A673 (cell line): ENCODE measurements at regions not wholly inside any gene's neighbourhood (a gene's known extent, or its start where the extent isn't known, plus 50 kb on each side); places are given as distances from the start of the nearest gene placed in this dataset.

ENCODE experiments used
- BruUV-seq: library from RNA; stranded (reverse); fragments of 400-500 nt; replicated peaks from 2 replicates; lab custom pipeline; 2021; lab: Mats Ljungman, UMichigan
- CTCF ChIA-PET: fragments of 300-600 bp; sonication (Branson Sonifier 250); formaldehyde crosslinking; loops from one replicate; lab custom pipeline; 2022; ENCODE audit warnings: antibody characterized with exemption; lab: Charles Lee
- POLR2A ChIA-PET: fragments of 300-600 bp; sonication (Branson Sonifier 250); formaldehyde crosslinking; loops from one replicate; lab custom pipeline; 2022; ENCODE audit warnings: antibody characterized with exemption; ENCODE audit not compliant: low non-redundant PET; lab: Charles Lee
- DNase-seq: peaks from one replicate; pipeline ENCODE4 v3.0.0-alpha.2; 2015; ENCODE audit warnings: low spot score
- H3K27ac ChIP-seq: fragments of 200-600 bp; sonication (generic); 2 replicates; pipeline ENCODE4 v1.5.1; 2016; ENCODE audit warnings: mixed run types, low read depth, mild to moderate bottlenecking, mixed read lengths, antibody characterized with exemption, low read length; ENCODE audit not compliant: poor library complexity, severe bottlenecking
- H3K27me3 ChIP-seq: fragments of 200-600 bp; sonication (generic); replicated peaks from 2 replicates; pipeline ENCODE4 v1.6.1; 2017; ENCODE audit warnings: mixed run types, low read depth, mild to moderate bottlenecking, mixed read lengths, antibody characterized with exemption, low read length; ENCODE audit not compliant: insufficient read depth, poor library complexity
- H3K36me3 ChIP-seq: fragments of 200-600 bp; sonication (generic); 2 replicates; pipeline ENCODE4 v1.6.1; 2016; ENCODE audit warnings: mixed run types, mild to moderate bottlenecking, mixed read lengths, antibody characterized with exemption, low read length; ENCODE audit not compliant: insufficient read depth, poor library complexity, severe bottlenecking
- H3K4me1 ChIP-seq: fragments of 200-600 bp; sonication (generic); 2 replicates; pipeline ENCODE4 v1.6.1; 2017; ENCODE audit warnings: mixed run types, mild to moderate bottlenecking, mixed read lengths, antibody characterized with exemption, low read length; ENCODE audit not compliant: insufficient read depth, poor library complexity, severe bottlenecking
- H3K4me3 ChIP-seq: fragments of 200-600 bp; sonication (generic); 2 replicates; pipeline ENCODE4 v1.5.1; 2016; ENCODE audit warnings: low read depth, mixed run types, mild to moderate bottlenecking, mixed read lengths, low read length; ENCODE audit not compliant: poor library complexity, severe bottlenecking
- H3K9me3 ChIP-seq: fragments of 200-600 bp; sonication (generic); 2 replicates; pipeline ENCODE4 v1.6.1; 2016; ENCODE audit warnings: mixed run types, low read depth, mild to moderate bottlenecking, mixed read lengths, antibody characterized with exemption, low read length; ENCODE audit not compliant: poor library complexity, severe bottlenecking
- EZH2 ChIP-seq: fragments of 200-600 bp; sonication (generic); IDR thresholded peaks from 2 replicates; pipeline ENCODE4 v1.6.1; 2017; ENCODE audit warnings: borderline replicate concordance, low read depth, mild to moderate bottlenecking, mixed read lengths, antibody characterized with exemption, low read length; ENCODE audit not compliant: poor library complexity, severe bottlenecking
- intact Hi-C: fragments of 100-400 bp; cut with micrococcal nuclease; formaldehyde crosslinking; loops from one replicate; pipeline ENCODE4 v1.10.0; 2022; ENCODE audit not compliant: unreplicated experiment
- TF ChIP-seq, protein P1 (sequence below): fragments of 300-800, 200-600 bp; sonication (generic); conservative IDR thresholded peaks from 2 replicates; pipeline ENCODE4 v1.5.1; 2017; ENCODE audit warnings: low read depth, mild to moderate bottlenecking, antibody characterized with exemption, low read length, moderate library complexity, mixed read lengths

DNA sequence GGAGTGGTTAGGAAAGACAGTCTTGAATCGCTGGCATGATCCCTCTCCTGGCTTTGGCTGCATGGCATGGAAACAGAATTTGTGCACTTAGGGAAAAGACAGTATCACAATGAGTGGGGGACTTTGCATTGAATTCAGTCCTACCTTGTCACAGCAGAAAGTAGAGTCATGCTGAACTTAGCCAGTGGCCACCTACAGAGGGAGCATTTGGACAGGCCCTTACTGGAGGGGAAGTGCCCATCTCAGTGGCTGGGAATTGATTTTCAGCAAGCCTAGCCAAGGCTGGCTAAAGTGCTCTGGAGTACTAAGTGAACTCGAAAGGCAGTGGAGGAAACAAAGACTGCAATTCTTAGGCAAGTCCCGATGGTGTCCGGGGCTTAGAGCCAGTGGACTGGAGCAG lies 364.3 kb upstream of the TOM1L1 start:
- Histone ChIP-seq H3K4me1 (no peaks in the 10 kb centered on the region), H3K9me3 (no peaks in the 10 kb centered on the region), H3K4me3 (no peak overlapping the region), H3K27me3 (no peaks in the 10 kb centered on the region), H3K27ac (no peak overlapping the region), H3K36me3 (no peaks in the 10 kb centered on the region)
- DNase-seq = no peak
- TF ChIP-seq, protein P1, sequence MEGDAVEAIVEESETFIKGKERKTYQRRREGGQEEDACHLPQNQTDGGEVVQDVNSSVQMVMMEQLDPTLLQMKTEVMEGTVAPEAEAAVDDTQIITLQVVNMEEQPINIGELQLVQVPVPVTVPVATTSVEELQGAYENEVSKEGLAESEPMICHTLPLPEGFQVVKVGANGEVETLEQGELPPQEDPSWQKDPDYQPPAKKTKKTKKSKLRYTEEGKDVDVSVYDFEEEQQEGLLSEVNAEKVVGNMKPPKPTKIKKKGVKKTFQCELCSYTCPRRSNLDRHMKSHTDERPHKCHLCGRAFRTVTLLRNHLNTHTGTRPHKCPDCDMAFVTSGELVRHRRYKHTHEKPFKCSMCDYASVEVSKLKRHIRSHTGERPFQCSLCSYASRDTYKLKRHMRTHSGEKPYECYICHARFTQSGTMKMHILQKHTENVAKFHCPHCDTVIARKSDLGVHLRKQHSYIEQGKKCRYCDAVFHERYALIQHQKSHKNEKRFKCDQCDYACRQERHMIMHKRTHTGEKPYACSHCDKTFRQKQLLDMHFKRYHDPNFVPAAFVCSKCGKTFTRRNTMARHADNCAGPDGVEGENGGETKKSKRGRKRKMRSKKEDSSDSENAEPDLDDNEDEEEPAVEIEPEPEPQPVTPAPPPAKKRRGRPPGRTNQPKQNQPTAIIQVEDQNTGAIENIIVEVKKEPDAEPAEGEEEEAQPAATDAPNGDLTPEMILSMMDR = no peak
- no peak for TF ChIP-seq EZH2
- no TSS peak for BruUV-seq
- CTCF ChIA-PET = no interaction called here
- POLR2A ChIA-PET = no interaction called here
- intact Hi-C loops = no loop called here

DNA sequence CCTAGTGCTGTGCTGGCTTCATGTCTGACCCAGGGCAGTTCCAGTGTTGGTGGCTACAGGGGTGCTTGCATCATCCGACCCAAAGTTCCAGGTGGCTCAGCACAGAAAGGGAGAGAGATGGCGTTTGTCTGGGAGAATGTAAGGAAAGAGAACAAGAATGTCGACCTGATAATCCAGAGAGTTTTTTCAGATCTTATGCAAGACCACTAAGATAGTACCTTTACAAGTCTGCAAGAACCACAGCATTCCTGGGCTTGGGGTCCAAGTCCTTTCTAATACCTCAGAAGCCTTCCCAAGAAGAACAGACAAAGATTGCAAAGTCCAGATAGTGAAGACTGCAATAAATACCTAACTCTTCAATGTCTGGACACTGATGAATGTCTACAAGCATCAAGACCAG lies 363.0 kb upstream of the TOM1L1 start:
- ChIA-PET CTCF (no interaction called here), POLR2A (no interaction called here)
- H3K9me3 ChIP-seq = no peaks in the 10 kb centered on the region
- intact Hi-C loops = no loop called here
- H3K27ac ChIP-seq = no peak overlapping the region
- DNase-seq = no peak
- no peak overlapping the region for H3K4me3 ChIP-seq
- H3K27me3 ChIP-seq = no peaks in the 10 kb centered on the region
- TF ChIP-seq EZH2 = no peak
- TF ChIP-seq, protein P1 = no peak
- H3K36me3 ChIP-seq = no peaks in the 10 kb centered on the region
- BruUV-seq = no TSS peak
- no peaks in the 10 kb centered on the region for H3K4me1 ChIP-seq

DNA sequence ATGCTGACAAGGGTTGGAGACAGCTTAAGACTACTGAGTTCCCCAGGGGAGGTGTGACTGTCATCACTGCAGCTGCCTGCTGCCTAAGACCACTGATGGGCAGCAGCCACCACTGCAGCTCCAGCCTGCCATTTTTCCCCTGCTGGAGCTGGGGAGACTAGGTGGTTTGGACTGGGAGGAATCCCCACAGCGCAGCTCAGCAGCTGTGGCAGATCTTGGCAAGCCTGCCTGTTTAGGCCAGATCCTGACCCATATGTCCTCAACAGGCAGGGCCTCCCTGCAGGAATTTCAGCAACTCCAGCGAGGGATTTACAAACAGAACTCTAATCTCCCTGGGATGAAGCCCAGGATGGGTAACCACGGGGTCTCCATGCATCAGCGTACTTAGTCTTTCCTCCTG lies 356.4 kb upstream of the TOM1L1 start:
- TF ChIP-seq, protein P1 = peak; percentile 29
- no peak for TF ChIP-seq EZH2
- POLR2A ChIA-PET = no interaction called here

More for the DNA sequence above, 356.4 kb upstream of the TOM1L1 start:
- Histone ChIP-seq H3K9me3 (no peaks in the 10 kb centered on the region), H3K4me3 (no peak overlapping the region), H3K36me3 (no peaks in the 10 kb centered on the region), H3K27me3 (no peaks in the 10 kb centered on the region), H3K4me1 (no peaks in the 10 kb centered on the region), H3K27ac (no peak overlapping the region)
- CTCF ChIA-PET = no interaction called here
- DNase-seq = peak; percentile 20
- BruUV-seq = no TSS peak
- intact Hi-C loops = no loop called here
